ENCODE measurements at regions not wholly inside any gene's neighbourhood (a gene's known extent, or its start where the extent isn't known, plus 50 kb on each side); places are given as distances from the start of the nearest gene placed in this dataset.

DNA sequence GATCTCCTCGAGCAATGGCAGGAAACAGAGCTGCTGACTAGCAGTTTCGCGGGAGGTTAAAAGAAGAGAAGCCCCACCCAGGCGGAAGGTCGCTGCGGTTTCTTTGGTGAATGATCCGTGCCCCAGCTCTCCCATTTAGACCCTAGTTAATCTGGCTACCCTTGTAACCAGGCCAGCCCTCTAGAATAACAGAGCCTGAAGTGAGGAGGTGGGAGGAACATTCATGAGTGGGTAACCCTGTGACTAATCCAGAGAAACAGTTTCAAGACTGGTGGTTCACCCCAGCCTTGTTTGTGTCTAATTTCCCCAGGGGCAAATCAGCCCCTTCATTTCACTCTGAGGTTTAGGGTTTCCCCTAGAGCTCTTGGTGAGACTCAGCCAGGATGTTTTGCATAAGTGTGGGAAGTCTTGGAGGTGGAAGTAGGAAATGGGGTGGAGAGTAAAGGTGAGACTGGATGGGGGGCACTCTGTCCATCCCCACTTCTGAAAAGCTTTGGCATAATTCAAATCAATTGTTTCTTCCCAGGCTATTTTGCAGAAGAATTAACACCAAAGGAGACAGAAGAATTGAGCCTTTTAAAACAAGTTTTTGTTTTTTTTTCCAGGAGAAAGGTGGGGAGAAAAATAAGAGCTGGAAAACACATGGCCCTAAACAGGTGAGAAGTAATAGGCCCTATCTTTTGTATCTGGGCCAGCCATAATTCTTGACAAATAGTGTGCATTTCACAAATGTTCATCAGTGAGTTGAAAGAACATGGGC, 303.1 kb downstream of the RPLP1 start:
- no peak for TF ChIP-seq CEBPB (IDR thresholded peaks at IDR 0.05)
- TF ChIP-seq EP300 (IDR thresholded peaks at IDR 0.05; ENCODE audit: borderline replicate concordance): no peak
- TF ChIP-seq YY1 (IDR thresholded peaks at IDR 0.05; ENCODE audit: low read depth): no peak
- TF ChIP-seq, protein P1, sequence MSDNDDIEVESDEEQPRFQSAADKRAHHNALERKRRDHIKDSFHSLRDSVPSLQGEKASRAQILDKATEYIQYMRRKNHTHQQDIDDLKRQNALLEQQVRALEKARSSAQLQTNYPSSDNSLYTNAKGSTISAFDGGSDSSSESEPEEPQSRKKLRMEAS (IDR thresholded peaks at IDR 0.05): no peak
- no peak for TF ChIP-seq RAD21 (IDR thresholded peaks at IDR 0.05; ENCODE audit: low read depth)
- TF ChIP-seq, protein P2, sequence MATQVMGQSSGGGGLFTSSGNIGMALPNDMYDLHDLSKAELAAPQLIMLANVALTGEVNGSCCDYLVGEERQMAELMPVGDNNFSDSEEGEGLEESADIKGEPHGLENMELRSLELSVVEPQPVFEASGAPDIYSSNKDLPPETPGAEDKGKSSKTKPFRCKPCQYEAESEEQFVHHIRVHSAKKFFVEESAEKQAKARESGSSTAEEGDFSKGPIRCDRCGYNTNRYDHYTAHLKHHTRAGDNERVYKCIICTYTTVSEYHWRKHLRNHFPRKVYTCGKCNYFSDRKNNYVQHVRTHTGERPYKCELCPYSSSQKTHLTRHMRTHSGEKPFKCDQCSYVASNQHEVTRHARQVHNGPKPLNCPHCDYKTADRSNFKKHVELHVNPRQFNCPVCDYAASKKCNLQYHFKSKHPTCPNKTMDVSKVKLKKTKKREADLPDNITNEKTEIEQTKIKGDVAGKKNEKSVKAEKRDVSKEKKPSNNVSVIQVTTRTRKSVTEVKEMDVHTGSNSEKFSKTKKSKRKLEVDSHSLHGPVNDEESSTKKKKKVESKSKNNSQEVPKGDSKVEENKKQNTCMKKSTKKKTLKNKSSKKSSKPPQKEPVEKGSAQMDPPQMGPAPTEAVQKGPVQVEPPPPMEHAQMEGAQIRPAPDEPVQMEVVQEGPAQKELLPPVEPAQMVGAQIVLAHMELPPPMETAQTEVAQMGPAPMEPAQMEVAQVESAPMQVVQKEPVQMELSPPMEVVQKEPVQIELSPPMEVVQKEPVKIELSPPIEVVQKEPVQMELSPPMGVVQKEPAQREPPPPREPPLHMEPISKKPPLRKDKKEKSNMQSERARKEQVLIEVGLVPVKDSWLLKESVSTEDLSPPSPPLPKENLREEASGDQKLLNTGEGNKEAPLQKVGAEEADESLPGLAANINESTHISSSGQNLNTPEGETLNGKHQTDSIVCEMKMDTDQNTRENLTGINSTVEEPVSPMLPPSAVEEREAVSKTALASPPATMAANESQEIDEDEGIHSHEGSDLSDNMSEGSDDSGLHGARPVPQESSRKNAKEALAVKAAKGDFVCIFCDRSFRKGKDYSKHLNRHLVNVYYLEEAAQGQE (IDR thresholded peaks at IDR 0.05; ENCODE audit: low read depth): no peak
- no peak for TF ChIP-seq ZBTB7A (IDR thresholded peaks at IDR 0.05; ENCODE audit: low read depth)
- no peak for TF ChIP-seq TAF1 (IDR thresholded peaks at IDR 0.05; ENCODE audit: low read depth)
- TF ChIP-seq TCF12 (IDR thresholded peaks at IDR 0.05; ENCODE audit: low read depth): no peak
- TF ChIP-seq FOXM1 (IDR thresholded peaks at IDR 0.05; ENCODE audit: borderline replicate concordance, low read depth): no peak
- no peak for TF ChIP-seq TEAD4 (IDR thresholded peaks at IDR 0.05)
- TF ChIP-seq CREB1 (IDR thresholded peaks at IDR 0.05; ENCODE audit: low read depth): no peak
- no peak for TF ChIP-seq NFIC (IDR thresholded peaks at IDR 0.05)
- TF ChIP-seq USF1 (IDR thresholded peaks at IDR 0.05): no peak

Data from Ishikawa (cell line).